Kidney epithelial cell (primary cell): ENCODE measurements at regions not wholly inside any gene's neighbourhood (a gene's known extent, or its start where the extent isn't known, plus 50 kb on each side); places are given as distances from the start of the nearest gene placed in this dataset.

Experiments
- DNase-seq: peaks from one replicate; pipeline ENCODE4 v3.0.0-alpha.2; 2010; ENCODE audit warnings: low read depth
- H3K27me3 ChIP-seq: 2 replicates; pipeline ENCODE4 v1.6.0; 2011; ENCODE audit warnings: low read length; ENCODE audit not compliant: control insufficient read depth, insufficient read depth
- H3K36me3 ChIP-seq: 2 replicates; pipeline ENCODE4 v1.5.1; 2011; ENCODE audit warnings: low read length; ENCODE audit not compliant: control insufficient read depth, insufficient read depth
- H3K4me3 ChIP-seq: 2 replicates; pipeline ENCODE4 v1.5.1; 2011; ENCODE audit warnings: low read depth, mild to moderate bottlenecking, control low read depth, low read length
- CTCF ChIP-seq: IDR thresholded peaks from 2 replicates; pipeline ENCODE4 v1.5.1; 2011; ENCODE audit warnings: mild to moderate bottlenecking, moderate library complexity, low read length, control low read depth, inconsistent platforms; ENCODE audit not compliant: insufficient read depth, poor library complexity, severe bottlenecking

DNA sequence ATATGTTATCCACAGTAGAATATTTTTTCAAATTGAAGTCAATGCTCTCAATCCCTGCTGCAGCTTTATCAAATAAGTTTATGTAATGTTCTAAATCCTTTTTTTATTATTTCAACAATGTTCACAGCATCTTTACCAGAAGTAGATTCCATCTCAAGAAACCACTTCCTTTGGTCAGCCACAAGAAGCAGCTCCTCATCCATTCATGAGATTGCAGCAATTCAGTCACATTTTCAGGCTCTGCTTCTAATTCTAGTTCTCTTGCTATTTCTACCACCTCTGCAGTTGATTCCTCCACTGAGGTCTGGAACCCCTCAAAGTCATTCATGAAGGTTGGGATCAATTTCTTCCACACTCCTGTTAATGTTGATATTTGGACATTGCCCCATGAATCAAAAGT, 2301.3 kb upstream of the TENM3 start:
- no peaks in the 10 kb centered on the region for H3K36me3 ChIP-seq
- TF ChIP-seq CTCF, result no peak
- H3K4me3 ChIP-seq, result no peak overlapping the region
- no peak for DNase-seq
- no peaks in the 10 kb centered on the region for H3K27me3 ChIP-seq

DNA sequence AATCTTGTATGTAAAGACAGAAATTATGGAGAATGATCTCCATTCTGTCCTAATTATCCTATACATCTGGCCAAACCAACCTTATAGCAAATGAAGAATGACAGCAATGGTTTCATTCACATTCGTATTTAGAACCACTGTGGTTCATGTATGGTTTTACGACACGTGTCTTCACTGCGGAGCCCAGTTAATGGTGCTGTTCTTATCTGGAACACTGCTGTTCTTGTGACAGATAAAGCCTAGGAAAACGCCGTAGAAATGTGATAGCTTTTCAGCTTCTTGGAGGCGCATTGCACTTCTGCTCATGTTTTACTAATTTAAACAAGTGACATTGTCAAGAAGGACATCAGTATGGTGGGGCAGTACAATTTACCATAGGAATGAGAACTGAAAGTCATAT, 2266.4 kb upstream of the TENM3 start:
- DNase-seq, result no peak
- no peak for TF ChIP-seq CTCF
- no peaks in the 10 kb centered on the region for H3K36me3 ChIP-seq
- H3K4me3 ChIP-seq, result no peak overlapping the region
- H3K27me3 ChIP-seq, result no peaks in the 10 kb centered on the region

- no peak for DNase-seq
- Histone ChIP-seq H3K27me3 (no peaks in the 10 kb centered on the region), H3K4me3 (no peak overlapping the region), H3K36me3 (no peaks in the 10 kb centered on the region)
- no peak for TF ChIP-seq CTCF
These were observed 2265.8 kb upstream of the TENM3 start for GRCh38 chr4:179977378-179977777.

GRCh38 chr4:179981161-179981560, 2262.0 kb upstream of the TENM3 start:
- no peak for TF ChIP-seq CTCF
- DNase-seq, result no peak
- no peaks in the 10 kb centered on the region for H3K27me3 ChIP-seq
- H3K36me3 ChIP-seq, result no peaks in the 10 kb centered on the region
- H3K4me3 ChIP-seq, result no peak overlapping the region

DNA sequence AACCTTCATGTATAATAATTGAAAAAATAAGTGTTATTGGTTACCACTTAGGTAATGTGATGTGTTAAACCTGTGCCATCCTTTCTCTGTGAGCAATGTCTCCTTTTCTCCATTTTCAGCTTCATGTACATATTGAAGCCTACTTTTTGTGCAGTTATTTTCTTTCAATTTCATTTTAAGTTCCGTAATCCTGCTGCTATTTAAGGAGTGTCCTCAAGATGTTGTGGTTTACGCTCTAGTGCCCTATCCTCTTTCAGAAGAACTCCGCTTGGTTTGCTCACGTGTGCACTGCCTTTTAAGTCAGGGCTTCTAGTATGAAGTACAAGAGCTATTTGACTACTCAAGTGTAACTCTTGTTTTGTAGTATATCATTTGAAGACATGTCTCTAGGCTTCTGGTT, 2253.2 kb upstream of the TENM3 start:
- DNase-seq, result peak; percentile 80
- no peak overlapping the region for H3K4me3 ChIP-seq
- no peak for TF ChIP-seq CTCF
- H3K27me3 ChIP-seq, result no peaks in the 10 kb centered on the region
- H3K36me3 ChIP-seq, result no peaks in the 10 kb centered on the region

DNA sequence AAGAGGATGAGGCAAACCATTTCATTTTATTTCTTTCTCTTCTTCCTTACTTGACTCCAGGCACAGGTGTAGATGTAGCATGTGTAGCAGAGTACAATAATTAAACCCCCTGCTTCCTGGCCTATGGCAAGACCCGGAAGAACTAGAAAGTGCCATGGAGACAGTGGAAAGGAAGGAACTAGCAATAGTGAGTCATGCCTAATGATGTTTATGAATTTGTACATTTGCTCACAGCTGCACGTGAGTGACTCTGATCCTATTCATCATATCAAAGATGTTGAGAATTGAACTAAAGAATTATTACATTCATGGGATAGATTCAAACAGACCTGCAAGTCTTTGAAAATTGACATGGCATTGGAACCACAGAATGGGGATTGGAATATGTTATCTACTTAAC, 2233.9 kb upstream of the TENM3 start:
- H3K36me3 ChIP-seq, result no peaks in the 10 kb centered on the region
- no peak overlapping the region for H3K4me3 ChIP-seq
- H3K27me3 ChIP-seq, result no peaks in the 10 kb centered on the region
- TF ChIP-seq CTCF, result no peak
- no peak for DNase-seq
